Peyer's patch (tissue), 4 donors: ENCODE measurements at regions not wholly inside any gene's neighbourhood (a gene's known extent, or its start where the extent isn't known, plus 50 kb on each side); places are given as distances from the start of the nearest gene placed in this dataset.

ENCODE experiments used
- POLR2A ChIP-seq, 2 donors: fragments of 450-650 bp; IDR thresholded peaks; one replicate each; pipeline ENCODE4 v1.5.1; 2017; ENCODE audit warnings: antibody characterized with exemption in 2 of 2, mild to moderate bottlenecking in 2 of 2, moderate library complexity in 2 of 2
- TF ChIP-seq, protein P1 (sequence below), 6 experiments: fragments of 450-650 bp in 4 of 6; fragments of 200-600 bp in 2 of 6; sonication (generic) in 1 of 6; IDR thresholded peaks; one replicate each; pipeline ENCODE4 v1.5.1; 2017 to 2019; ENCODE audit warnings: antibody characterized with exemption in 6 of 6, mild to moderate bottlenecking in 3 of 6, moderate library complexity in 1 of 6

DNA sequence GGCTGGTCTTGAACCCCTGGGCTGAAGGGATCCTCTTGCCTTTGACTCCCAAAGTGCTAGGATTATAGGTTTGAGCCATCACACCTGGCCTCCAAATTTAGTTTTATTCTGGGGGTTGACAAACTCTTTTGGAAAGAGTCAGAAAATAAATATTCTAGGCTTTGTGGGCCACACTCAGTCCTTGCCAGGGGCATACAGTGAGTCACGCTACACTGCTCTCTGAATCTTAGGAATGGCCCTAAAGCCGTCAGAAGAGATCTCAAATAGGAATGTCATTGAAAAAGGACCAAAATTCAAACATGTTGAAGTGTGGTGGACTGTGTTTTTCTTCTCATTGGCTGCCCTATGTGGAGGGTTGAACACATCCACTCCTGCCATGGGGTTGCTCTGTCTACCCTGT is 127.7 kb upstream of the BASP1 start:
- no peak for TF ChIP-seq POLR2A (IDR thresholded peaks at IDR 0.05)
- TF ChIP-seq, protein P1, sequence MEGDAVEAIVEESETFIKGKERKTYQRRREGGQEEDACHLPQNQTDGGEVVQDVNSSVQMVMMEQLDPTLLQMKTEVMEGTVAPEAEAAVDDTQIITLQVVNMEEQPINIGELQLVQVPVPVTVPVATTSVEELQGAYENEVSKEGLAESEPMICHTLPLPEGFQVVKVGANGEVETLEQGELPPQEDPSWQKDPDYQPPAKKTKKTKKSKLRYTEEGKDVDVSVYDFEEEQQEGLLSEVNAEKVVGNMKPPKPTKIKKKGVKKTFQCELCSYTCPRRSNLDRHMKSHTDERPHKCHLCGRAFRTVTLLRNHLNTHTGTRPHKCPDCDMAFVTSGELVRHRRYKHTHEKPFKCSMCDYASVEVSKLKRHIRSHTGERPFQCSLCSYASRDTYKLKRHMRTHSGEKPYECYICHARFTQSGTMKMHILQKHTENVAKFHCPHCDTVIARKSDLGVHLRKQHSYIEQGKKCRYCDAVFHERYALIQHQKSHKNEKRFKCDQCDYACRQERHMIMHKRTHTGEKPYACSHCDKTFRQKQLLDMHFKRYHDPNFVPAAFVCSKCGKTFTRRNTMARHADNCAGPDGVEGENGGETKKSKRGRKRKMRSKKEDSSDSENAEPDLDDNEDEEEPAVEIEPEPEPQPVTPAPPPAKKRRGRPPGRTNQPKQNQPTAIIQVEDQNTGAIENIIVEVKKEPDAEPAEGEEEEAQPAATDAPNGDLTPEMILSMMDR (IDR thresholded peaks at IDR 0.05), result no peak
